Activated T-helper 1 cell treated with anti-CD3 and anti-CD28 coated beads, Interleukin-2, amount 50 U/mL, for 16 hours (primary cell): ENCODE measurements at regions not wholly inside any gene's neighbourhood (a gene's known extent, or its start where the extent isn't known, plus 50 kb on each side); places are given as distances from the start of the nearest gene placed in this dataset.
"Not testable (repeated sequence)": the region's sequence is repeated elsewhere in the genome, so short reads cannot be mapped to it uniquely, and the experiment has no call there.

Experiments used
- DNase-seq, 2 donors: peaks; one replicate each; pipeline ENCODE4 v3.0.0-alpha.2; 2020; ENCODE audit warnings: low read depth in 1 of 2, low spot score in 1 of 2

GRCh38 chr12:9378430-9378835 is 170.2 kb upstream of the PZP start:
- no peak for DNase-seq

DNA sequence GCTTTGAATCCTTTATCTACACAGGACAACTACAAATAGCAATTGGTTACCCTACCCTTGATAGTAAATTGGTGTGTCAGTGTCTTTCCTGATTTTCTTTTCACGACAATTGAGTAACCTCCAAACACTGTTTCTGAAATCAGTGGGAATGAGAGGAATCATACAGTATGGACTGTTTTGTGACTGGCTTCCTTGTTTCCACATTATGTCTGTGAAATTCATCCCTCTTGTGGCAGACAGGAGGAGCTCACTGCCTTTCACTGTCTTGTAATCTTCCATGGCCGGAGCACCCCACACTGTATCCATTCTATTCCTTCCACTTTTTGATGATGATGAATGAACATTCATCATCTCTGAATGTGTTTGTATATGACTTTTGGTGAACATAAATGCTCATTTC is 164.0 kb upstream of the PZP start:
- no peak for DNase-seq

DNA sequence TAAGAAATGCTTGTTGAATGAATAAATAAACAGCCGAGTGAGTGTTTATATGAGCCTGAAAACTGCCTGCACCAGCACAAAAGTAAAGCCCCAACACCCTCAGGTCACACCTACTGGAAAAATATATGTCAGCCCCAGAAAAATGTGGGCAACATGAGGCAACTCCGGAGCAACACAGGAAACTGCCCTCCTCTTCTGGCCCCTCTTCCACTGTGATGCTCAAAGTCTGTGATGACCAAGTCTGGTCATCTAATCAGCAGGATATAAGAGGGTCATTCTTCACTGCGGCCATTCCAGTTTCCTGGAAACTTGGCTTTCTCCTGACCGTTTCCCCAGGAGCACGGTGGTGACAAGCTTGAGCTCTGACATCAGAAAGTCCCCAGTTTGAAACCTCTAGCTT is 159.6 kb upstream of the PZP start:
- DNase-seq: no peak

- DNase-seq: no peak
Observed at GRCh38 chr12:9367201-9367600, 159.0 kb upstream of the PZP start.

DNA sequence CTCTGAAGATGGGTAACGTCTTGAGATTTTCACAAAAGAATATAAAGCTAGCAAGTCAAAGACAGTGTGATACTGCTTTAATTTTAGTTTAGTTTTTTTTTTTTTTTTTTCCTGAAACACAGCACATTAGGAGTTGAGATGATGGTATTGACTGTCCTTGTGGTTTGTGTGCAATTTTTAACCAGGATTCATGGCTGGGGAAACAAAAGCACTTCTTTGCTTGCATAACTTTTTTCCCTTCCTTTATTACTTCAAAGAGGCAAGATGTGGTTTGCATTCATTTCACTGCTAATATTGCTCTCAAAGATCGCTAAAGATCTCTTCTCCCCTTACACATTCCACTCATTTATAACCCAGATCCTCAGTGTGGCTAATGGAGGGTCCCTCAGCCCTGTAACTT is 157.1 kb upstream of the PZP start:
- DNase-seq: no peak

- DNase-seq: no peak
Observed at GRCh38 chr12:9364224-9365176, 156.3 kb upstream of the PZP start.

GRCh38 chr12:9363145-9363544 is 154.9 kb upstream of the PZP start:
- no peak for DNase-seq

DNA sequence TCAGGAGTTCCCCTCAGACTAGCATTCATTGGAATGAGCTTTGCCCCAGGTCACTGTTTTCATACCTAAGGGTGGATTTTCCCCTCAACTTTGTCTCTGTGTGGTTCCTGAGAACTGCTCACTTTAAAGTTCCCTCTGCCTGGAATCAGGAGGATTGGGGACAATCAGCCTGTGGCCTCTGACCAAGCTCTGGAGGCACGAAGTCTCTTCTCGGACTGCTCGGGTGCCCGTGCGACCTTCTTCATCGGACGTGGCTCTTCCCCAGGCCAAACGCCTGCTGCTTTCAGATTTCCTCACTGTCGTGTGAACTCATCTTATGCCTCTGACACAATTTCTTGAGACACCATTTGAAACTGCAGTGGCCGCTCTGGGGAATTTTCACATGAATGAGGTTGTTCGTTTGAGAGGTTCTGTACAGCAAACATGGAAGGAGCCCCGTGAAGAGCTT is 153.7 kb upstream of the PZP start:
- no peak for DNase-seq

DNA sequence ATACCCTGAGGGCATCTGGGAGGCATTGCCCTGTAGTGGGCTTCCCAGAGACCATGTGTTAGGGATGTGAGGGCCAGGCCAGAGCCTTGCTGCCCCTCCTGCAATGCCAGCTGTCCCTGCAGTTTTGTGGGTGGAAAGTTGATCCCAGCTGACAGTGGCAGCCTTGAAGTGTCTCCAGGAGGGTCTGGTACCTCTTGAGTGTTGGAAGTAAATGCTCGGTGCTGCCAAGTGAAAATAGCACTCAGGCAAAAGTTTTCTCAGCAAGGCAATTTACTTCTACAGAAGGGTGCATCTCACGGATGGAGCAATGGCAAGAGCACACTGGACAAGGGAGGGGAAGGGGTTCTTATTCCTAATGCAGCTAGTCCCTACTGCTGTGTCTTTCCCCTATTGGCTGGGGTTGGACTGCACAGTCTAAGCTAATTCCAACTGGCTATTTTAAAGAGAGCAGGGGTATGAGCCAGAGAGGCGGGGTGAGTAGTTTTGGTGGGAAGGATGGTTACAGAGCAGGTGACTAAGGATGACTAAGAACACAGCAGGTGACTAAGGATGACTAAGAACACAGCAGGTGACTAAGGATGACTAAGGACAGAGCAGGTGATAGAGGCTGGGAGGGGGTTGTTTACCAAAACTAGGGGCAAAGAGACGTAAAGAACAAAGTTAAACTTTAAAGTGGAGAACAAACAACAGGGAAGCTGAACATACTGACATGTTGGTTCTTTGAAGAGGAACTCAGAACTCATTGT is 146.0 kb upstream of the PZP start:
- not testable (repeated sequence) for DNase-seq

DNA sequence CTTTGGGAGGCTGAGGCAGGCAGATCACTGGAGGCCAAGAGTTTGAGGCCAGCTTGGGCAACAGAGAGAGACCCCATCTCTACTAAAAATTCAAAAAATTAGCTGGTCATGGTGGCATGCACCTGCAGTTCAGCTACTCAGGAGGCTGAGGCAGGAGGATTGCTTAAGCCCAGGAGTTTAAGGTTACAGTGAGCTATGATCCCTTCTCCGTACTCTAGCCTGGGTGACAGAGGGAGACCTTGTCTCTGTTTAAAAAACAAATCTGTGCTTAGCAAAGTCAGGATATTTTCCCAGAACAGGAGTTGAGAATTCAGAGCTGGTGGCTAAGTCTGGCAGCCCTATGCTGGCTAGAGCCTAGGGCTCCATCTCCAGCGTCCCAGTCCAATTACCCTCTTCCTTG is 142.9 kb upstream of the PZP start:
- no peak for DNase-seq

DNA sequence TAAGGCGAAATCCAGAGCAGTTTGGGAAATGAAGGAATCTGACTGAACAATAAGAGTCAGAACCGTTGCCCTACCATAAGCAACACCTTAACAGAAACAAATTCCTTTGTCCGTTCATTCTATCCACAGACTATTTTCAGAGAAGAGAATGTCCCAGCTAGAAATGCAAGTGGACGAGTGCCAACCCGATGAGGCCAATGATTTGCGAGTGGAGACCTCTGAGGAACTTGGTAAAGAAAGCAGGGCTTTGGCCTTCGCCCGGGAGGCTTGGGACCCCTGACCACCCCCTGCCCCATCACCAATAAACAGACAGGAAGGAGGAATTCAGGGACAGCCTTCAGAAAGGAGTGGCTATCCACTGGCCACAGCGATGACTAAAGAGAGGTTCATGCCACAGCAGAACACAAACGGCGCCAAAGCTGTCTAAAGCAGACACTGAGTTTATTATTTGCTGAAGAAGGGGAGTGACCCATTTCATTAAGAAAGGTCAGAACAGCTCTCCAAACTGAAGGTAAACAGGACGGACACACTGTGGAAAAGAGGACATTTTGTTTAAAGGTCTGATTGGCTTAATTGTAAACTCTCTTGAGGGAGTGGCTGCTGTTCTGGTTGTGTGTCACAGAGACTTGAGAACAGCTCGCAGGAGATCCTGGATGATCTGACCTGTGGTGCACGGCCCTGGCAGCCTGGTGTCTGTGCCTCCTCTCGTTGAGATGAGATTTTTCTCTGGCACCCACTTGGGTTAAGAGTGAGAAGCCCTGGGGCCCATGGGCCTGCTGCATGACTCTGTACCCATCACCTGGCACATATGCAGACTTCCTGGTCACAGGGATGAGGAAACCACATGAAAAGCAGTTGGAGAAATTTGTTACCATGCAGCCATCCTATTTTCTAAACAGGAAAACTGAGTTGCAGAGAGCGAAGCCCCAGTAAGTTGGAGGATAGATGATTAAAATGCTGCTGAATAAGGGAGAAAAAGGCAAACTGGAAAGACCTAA is 142.0 kb upstream of the PZP start:
- no peak for DNase-seq

GRCh38 chr12:9348906-9349518 is 140.8 kb upstream of the PZP start:
- DNase-seq: no peak

- no peak for DNase-seq
Observed at GRCh38 chr12:9347328-9348127, 139.3 kb upstream of the PZP start.

DNA sequence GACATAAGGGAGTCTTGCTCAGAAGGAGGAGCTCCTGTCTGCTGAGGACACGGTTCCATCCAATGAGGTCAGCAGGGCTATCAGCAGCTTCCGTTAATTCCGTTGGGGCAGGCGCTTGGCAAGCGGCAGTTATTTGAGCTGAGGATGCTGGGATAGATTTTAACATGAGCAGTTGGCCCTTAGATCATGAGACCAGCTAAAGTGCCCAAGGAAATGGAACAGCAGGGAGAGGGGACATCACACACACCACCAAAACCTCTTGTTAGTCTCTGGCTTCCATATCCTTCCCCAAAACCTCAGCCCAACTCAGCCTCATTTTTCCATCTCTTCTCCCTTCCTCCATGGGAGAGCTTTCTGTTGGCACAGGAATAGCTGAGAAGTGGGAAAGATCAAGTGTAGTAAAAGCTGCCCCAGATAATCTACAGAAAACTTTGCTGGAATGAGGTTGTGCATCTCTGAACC is 138.7 kb upstream of the PZP start:
- no peak for DNase-seq

DNA sequence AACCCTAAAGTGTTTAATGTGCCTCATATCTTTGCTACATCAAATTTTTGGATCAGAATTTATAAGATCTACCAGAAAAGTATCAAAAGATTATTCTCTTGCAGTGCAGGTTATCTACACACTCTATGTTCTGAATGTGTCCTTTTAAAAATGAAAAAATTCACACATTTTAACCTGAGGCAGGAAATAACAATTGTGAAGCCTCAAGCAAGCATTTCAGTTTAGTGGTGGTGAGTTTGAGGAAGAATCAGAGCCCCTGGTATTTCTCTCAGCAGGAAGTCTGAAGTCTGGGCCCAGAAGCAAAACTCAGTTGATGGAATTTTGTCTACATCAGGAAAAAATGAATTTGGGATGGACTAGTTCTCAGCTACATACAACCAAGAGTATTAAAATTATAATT is 137.0 kb upstream of the PZP start:
- no peak for DNase-seq

DNA sequence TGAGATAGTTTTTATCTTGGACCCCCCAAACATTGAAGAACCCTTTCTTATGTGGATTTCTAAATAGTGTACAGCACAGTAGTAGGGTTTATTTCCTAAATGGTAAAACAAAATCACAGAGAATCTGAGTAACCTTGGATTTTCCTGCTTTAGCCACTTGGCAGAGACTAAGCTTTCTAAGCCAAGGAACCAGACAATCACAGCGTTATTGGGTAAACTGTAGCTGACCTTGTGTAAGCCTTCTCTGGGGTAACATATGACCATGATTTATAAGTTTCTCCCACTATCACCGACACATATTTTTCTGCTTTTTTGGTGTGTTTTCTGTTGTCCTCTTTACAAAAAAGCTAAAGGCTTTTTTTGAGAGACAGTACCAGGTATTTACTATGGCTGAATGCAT is 136.3 kb upstream of the PZP start:
- no peak for DNase-seq

DNA sequence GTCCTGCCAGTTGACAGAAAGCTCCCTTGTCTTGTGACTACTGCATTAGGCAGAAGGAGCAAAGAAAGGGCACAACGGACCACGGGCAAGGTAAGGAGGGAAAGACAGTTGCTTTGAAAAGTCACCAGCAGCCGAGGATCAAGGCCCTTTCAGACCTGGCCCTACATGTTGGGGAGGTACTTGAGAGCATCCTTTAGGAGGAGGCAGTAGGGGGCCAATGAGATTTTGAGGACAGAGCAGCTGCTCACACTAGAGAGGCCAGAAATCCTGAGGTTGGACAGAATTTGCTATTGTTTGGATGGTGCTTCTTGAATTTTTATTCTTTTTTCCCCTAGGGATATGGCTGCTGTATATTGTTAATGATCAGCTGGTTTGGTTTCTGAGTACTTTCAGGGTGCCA is 135.5 kb upstream of the PZP start:
- DNase-seq: no peak

GRCh38 chr12:9342614-9343353 is 134.6 kb upstream of the PZP start:
- DNase-seq: no peak

DNA sequence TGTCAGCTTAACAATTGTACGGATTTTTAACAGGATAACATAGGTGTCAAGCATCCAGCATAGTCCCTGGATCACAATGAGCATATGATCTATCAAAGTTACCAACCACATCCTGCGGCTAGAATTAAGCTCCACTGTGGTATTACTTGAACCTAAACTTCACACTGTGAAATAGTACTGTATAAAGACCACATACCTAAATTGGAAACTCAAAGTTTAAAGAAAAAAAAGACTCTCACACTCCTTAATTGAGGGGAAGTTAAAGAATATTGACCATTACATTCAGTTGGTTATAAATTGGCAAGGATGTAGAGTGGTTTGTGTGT is 133.0 kb upstream of the PZP start:
- no peak for DNase-seq
